Prostate gland (tissue), 2 donors: ENCODE measurements at regions not wholly inside any gene's neighbourhood (a gene's known extent, or its start where the extent isn't known, plus 50 kb on each side); places are given as distances from the start of the nearest gene placed in this dataset.

Experiments
- CTCF ChIP-seq, 4 experiments: fragments of 200-600 bp in 2 of 4; fragments of 450-650 bp in 2 of 4; sonication (generic) in 2 of 4; IDR thresholded peaks; 1 replicate in 3 of 4; 2 replicates in 1 of 4; pipeline ENCODE4 v1.5.1; 2016 to 2019; ENCODE audit warnings: antibody characterized with exemption in 4 of 4, mild to moderate bottlenecking in 2 of 4, moderate library complexity in 2 of 4
- POLR2AphosphoS5 ChIP-seq: sonication (generic); formaldehyde crosslinking; IDR thresholded peaks from one replicate; pipeline ENCODE4 v1.6.1; 2017; ENCODE audit warnings: antibody characterized with exemption

GRCh38 chr7:135856356-135857144, 107.9 kb upstream of the FAM180A start:
- TF ChIP-seq CTCF (IDR thresholded peaks at IDR 0.05) (no peak), POLR2AphosphoS5 (no peak)
